ENCODE measurements at regions not wholly inside any gene's neighbourhood (a gene's known extent, or its start where the extent isn't known, plus 50 kb on each side); places are given as distances from the start of the nearest gene placed in this dataset.

DNA sequence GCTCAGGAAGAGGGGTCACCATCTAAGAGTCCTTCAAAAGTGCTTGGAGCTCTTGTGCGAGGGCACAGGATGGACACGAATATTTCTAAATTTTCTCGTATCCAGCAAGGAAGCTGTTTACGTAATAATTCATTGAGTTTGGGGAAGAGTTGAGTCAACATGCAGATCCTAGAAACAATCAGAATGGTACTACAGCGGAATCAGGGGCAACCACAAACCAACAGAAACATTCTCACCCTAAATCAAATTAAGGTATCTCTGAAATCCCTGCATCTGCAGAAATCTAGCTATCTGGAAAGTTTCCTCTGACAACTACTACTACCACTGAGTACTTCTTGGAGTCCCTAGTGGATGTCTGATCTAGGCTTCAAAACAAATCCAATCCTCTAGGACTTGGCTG, 352.4 kb downstream of the LTN1 start:
- DNase-seq (ENCODE audit: extremely low read depth in 1 of 4, low spot score in 3 of 4) = no peak
- Histone ChIP-seq H3K27me3 (ENCODE audit: control insufficient read depth in 2 of 2, insufficient read depth in 2 of 2, low read length in 2 of 2) (no peaks in the 10 kb centered on the region), H3K4me2 (ENCODE audit: insufficient read depth, low read length) (no peak overlapping the region), H3K9me3 (replicated peaks; ENCODE audit: control insufficient read depth, insufficient read depth, low read depth, low read length) (no peaks in the 10 kb centered on the region), H3K27ac (ENCODE audit: extremely low read depth, low read depth, low read length) (no peak overlapping the region), H3K4me3 (no peak overlapping the region), H3K9me1 (ENCODE audit: control insufficient read depth, insufficient read depth, low read length) (no peaks in the 10 kb centered on the region), H4K20me1 (replicated peaks; ENCODE audit: control insufficient read depth, insufficient read depth, low read length) (no peaks in the 10 kb centered on the region), H3K4me1 (replicated peaks in 1 of 2; ENCODE audit: control insufficient read depth in 2 of 2, insufficient read depth in 2 of 2, low read length in 2 of 2) (no peaks in the 10 kb centered on the region), H3K36me3 (ENCODE audit: control insufficient read depth, insufficient read depth, low read length) (no peaks in the 10 kb centered on the region), H2AFZ (ENCODE audit: low read depth, low read length) (no peak overlapping the region), H3K9ac (ENCODE audit: insufficient read depth in 1 of 2, low read depth in 2 of 2, low read length in 2 of 2) (no peak overlapping the region), H3K79me2 (ENCODE audit: control insufficient read depth, insufficient read depth, low read length) (no peaks in the 10 kb centered on the region)
- CTCF ChIA-PET (ENCODE audit: low intra/inter-chr PET ratio) = no interaction called here
- POLR2A ChIA-PET = no interaction called here
- no peak for ATAC-seq
- TF ChIP-seq RNF219 (CRISPR knock-in tag; IDR thresholded peaks at IDR 0.05) = no peak
- WGBS (ENCODE audit: insufficient coverage, low coverage, missing lambda C conversion rate) = 2% methylated on average over 5 of the region's 5 CpGs
- no TSS peak for BruUV-seq (replicated peaks)
- in situ Hi-C loops (cut with MboI) = no loop called here
- peak; percentile 40 for FAIRE-seq
- intact Hi-C loops (cut with micrococcal nuclease) = no loop called here

DNA sequence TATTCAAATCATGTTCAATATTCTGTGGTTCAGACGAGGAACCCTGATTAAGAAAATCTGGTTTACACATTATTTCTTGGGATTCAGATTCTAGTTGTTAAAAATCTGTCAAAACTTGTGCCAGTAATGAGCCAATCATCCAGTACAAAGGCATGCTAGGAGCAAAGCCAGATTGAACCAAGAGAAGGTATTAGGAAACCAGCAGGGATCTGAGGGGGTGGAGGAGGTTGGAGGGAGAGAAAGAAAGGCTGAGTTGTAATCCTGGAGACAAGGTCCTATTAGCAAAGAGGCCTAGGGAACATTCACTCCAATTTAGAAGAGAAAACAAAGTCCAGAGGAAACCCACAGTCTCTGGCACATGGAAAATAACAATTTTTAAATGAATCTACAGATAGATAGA, 352.9 kb downstream of the LTN1 start:
- ATAC-seq (no peak), DNase-seq (ENCODE audit: extremely low read depth in 1 of 4, low spot score in 3 of 4) (no peak), FAIRE-seq (no peak)
- Histone ChIP-seq H3K9me3 (replicated peaks; ENCODE audit: control insufficient read depth, insufficient read depth, low read depth, low read length) (no peaks in the 10 kb centered on the region), H3K4me1 (replicated peaks in 1 of 2; ENCODE audit: control insufficient read depth in 2 of 2, insufficient read depth in 2 of 2, low read length in 2 of 2) (no peaks in the 10 kb centered on the region), H3K4me3 (no peak overlapping the region), H3K27me3 (ENCODE audit: control insufficient read depth in 2 of 2, insufficient read depth in 2 of 2, low read length in 2 of 2) (no peaks in the 10 kb centered on the region), H4K20me1 (replicated peaks; ENCODE audit: control insufficient read depth, insufficient read depth, low read length) (no peaks in the 10 kb centered on the region), H3K4me2 (ENCODE audit: insufficient read depth, low read length) (no peak overlapping the region), H3K9me1 (ENCODE audit: control insufficient read depth, insufficient read depth, low read length) (no peaks in the 10 kb centered on the region), H3K79me2 (ENCODE audit: control insufficient read depth, insufficient read depth, low read length) (no peaks in the 10 kb centered on the region), H3K9ac (ENCODE audit: insufficient read depth in 1 of 2, low read depth in 2 of 2, low read length in 2 of 2) (no peak overlapping the region), H2AFZ (ENCODE audit: low read depth, low read length) (no peak overlapping the region), H3K36me3 (ENCODE audit: control insufficient read depth, insufficient read depth, low read length) (no peaks in the 10 kb centered on the region), H3K27ac (ENCODE audit: extremely low read depth, low read depth, low read length) (no peak overlapping the region)
- ChIA-PET CTCF (ENCODE audit: low intra/inter-chr PET ratio) (no interaction called here), POLR2A (no interaction called here)
- in situ Hi-C loops (cut with MboI) = no loop called here
- TF ChIP-seq ZNF431 (CRISPR knock-in tag; IDR thresholded peaks at IDR 0.05) = no peak
- WGBS (ENCODE audit: insufficient coverage, low coverage, missing lambda C conversion rate) = 0% methylated on average over 1 of the region's 1 CpG
- intact Hi-C loops (cut with micrococcal nuclease) = no loop called here
- no TSS peak for BruUV-seq (replicated peaks)
